Vagina (tissue), 2 donors: ENCODE measurements at regions not wholly inside any gene's neighbourhood (a gene's known extent, or its start where the extent isn't known, plus 50 kb on each side); places are given as distances from the start of the nearest gene placed in this dataset.

Experiments
- POLR2A ChIP-seq, 2 donors: fragments of 450-650 bp; IDR thresholded peaks; one replicate each; pipeline ENCODE4 v1.6.1; 2017; ENCODE audit warnings: antibody characterized with exemption in 2 of 2, mild to moderate bottlenecking in 2 of 2, moderate library complexity in 2 of 2
- TF ChIP-seq, protein P1 (sequence below), 3 experiments: fragments of 450-650 bp in 2 of 3; fragments of 200-600 bp in 1 of 3; sonication (generic) in 1 of 3; IDR thresholded peaks; one replicate each; pipeline ENCODE4 v1.5.1; 2017 to 2019; ENCODE audit warnings: antibody characterized with exemption in 3 of 3, mild to moderate bottlenecking in 2 of 3, moderate library complexity in 2 of 3

DNA sequence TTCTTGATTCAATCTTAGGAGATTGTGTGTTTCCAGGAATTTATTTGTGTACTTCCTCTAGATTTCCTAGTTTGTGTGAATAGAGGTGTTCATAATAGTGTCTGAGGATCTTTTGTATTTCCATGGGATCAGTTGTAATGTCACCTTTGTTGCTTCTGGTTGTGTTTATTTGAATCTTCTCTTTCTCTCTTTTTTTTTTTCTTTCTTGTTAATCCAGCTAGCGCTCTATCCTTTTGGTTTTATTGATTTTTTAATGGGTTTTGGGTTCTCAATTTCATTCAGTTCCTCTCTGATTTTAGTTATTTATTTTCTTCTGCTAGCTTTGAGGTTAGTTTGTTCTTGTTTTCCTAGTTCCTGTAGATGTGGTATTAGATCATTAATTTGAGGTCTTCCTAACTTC is 242.5 kb downstream of the SEC23A start:
- TF ChIP-seq POLR2A (IDR thresholded peaks at IDR 0.05): no peak
- TF ChIP-seq, protein P1, sequence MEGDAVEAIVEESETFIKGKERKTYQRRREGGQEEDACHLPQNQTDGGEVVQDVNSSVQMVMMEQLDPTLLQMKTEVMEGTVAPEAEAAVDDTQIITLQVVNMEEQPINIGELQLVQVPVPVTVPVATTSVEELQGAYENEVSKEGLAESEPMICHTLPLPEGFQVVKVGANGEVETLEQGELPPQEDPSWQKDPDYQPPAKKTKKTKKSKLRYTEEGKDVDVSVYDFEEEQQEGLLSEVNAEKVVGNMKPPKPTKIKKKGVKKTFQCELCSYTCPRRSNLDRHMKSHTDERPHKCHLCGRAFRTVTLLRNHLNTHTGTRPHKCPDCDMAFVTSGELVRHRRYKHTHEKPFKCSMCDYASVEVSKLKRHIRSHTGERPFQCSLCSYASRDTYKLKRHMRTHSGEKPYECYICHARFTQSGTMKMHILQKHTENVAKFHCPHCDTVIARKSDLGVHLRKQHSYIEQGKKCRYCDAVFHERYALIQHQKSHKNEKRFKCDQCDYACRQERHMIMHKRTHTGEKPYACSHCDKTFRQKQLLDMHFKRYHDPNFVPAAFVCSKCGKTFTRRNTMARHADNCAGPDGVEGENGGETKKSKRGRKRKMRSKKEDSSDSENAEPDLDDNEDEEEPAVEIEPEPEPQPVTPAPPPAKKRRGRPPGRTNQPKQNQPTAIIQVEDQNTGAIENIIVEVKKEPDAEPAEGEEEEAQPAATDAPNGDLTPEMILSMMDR (IDR thresholded peaks at IDR 0.05): no peak
